ENCODE measurements at regions not wholly inside any gene's neighbourhood (a gene's known extent, or its start where the extent isn't known, plus 50 kb on each side); places are given as distances from the start of the nearest gene placed in this dataset.
"Not testable (repeated sequence)": the region's sequence is repeated elsewhere in the genome, so short reads cannot be mapped to it uniquely, and the experiment has no call there.

DNA sequence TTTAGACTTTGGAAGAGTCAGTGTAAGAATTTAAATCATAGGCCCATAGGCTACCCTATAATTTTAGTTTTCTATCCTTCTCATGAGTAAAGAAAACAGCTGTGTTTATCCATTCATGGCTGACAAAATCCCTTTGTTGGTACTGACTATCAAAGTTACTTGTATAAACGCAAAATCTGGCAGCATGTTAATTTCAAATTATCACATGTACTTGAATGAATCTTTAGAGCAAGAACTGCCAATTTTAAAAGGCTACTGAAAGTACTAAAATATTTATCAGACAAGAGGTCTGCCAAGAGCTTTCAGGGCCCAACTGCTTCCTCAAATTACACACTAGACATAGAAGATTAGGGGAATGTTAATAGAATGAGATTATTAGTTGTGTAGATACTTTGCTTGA, 66.6 kb downstream of the MYL12B start:
- DNase-seq (ENCODE audit: low read depth) = no peak

DNA sequence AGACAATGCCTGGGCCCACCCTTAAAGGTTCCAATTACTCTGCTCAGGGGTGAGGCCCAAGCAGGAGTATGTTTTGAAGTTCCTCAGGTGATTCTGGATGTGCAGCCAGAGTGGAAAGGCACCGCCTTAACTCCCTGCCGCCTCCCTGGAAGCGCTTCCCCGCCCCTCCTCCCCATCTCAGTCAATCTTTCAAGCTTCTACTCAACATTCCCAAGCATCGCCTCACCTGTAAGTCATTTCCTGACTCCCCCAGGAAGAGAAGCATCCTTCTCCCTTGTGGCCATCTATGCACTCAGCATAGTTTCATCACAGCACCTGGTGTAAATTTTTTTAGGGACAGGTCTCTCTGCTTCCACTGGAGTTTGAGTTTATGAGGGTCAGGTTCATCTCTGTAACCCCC, 67.5 kb downstream of the MYL12B start:
- DNase-seq (ENCODE audit: low read depth) = no peak

- DNase-seq (ENCODE audit: low read depth) = no peak
These were observed 67.9 kb downstream of the MYL12B start for GRCh38 chr18:3329872-3330271.

- no peak for DNase-seq (ENCODE audit: low read depth)
These were observed 68.7 kb downstream of the MYL12B start for GRCh38 chr18:3330622-3331021.

DNA sequence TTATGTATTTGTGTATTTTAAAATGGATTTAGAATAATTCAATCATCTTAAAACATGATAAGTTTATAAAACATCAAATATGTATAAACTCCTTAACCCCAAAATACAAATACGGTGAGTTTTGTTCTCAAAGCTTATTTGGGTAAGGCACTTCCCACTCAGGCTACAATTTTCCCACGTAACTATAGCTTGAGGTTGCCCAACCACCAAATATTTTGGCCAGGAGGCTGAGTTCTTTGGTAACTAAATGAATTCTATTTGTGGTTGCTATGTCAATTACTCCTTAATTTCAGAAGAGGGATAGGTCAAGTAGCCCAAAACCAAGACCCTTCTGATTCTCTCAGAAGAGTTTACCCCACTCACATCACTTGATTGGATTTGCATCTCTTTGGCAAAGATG, 70.4 kb downstream of the MYL12B start:
- no peak for DNase-seq (ENCODE audit: low read depth)

DNA sequence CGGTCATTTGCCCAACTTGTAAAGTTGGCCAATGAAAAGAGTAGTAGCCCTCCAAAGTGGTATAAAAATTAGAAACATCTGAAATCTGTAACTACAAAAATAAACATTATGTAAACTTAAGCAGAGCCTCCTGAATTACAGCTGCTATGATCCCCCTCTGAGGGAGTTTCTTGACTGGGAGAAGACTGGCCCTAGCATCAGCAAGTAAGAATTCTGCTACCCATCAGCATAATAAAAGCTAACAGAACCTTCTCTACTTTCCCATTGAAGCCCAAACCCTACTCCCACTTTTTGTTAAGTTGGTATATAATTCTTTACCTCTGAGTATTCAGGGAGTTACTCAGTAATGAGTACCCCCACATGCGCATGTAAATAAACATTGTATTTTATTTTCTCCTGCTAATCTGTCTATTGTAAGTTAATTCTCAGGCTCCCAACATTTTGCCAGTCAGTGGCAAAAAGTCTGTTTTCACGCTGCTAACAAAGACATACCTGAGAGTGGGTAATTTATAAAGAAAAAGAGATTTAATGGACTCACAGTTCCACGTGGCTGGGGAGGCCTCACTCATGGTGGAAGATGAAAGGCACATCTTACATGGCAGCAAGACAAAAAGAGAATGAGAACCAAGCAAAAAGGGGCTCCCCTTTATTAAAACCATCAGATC, 71.3 kb downstream of the MYL12B start:
- DNase-seq (ENCODE audit: low read depth) = no peak

GRCh38 chr18:3333721-3334386, 71.9 kb downstream of the MYL12B start:
- DNase-seq (ENCODE audit: low read depth) = no peak

- peak; percentile 51 for DNase-seq (ENCODE audit: low read depth)
These were observed 78.2 kb downstream of the MYL12B start for GRCh38 chr18:3340015-3340681.

- DNase-seq (ENCODE audit: low read depth) = peak; percentile 29
These were observed 78.8 kb downstream of the MYL12B start for GRCh38 chr18:3340682-3341097.

DNA sequence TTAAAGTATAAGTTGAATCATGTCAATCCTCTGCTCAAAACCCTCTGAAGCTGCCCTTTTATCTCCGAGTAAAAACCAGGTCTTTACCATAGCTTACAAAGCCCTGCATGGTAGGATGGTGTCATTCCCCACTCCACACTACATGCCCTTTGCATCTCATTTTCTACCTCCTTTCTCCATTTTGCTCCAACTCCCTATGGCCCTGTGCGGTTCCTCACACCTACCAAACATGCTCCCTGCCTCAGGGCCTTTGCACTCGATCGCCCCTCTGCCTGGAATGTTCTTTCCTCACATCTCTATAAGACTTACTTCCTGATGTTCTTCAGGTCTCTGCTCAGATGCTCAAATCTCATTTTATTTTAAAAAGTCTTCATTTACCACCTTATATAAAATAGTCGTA, 80.7 kb downstream of the MYL12B start:
- no peak for DNase-seq (ENCODE audit: low read depth)

GRCh38 chr18:3345452-3345851, 83.5 kb downstream of the MYL12B start:
- DNase-seq (ENCODE audit: low read depth) = no peak

DNA sequence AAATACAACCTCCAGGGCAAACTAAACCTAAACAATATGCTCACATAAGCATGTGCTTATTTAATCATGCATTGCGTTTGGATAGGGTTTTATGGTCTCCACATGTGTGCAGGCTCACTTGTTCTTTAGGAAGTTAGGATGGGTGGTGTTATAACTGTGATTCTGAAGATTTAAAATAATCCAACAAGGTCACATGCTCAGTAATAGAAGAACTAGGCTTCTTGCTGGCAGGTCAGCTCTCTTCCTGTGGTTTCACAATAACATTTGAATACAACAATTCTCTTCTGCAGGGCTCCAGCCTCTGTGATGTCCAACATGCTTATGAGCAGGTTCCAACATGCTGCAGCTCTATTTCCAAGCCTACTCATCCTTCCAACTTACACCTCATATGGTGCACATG, 84.0 kb downstream of the MYL12B start:
- DNase-seq (ENCODE audit: low read depth) = no peak

GRCh38 chr18:3346487-3346886, 84.6 kb downstream of the MYL12B start:
- no peak for DNase-seq (ENCODE audit: low read depth)

DNA sequence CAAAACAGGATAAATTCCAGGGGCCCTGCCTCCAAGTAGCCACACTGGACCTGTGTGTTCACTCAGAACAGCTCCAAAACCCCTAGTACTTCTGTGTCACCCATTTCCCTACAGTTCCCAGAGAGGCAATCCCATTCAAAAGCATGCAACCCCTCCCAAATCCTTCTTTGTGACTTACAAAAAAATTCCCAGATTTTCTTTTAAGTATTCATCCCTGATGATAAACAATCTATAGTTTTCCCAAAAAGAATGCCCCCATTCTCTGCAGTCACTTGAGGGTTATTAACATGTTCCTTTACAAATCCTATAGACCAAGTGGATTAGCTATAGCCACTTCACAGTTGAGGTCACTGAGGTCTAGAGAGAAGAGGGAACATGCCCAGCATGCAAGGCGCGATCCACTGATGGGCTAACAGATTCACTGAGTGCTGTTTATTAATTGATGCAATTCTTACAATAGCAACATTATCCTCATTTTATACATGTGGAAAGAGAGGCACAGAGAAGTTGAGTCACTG, 85.4 kb downstream of the MYL12B start:
- DNase-seq (ENCODE audit: low read depth) = no peak

GRCh38 chr18:3348176-3348575, 86.2 kb downstream of the MYL12B start:
- DNase-seq (ENCODE audit: low read depth) = no peak

- DNase-seq (ENCODE audit: low read depth) = not testable (repeated sequence)
These were observed 87.3 kb downstream of the MYL12B start for GRCh38 chr18:3349046-3349841.

DNA sequence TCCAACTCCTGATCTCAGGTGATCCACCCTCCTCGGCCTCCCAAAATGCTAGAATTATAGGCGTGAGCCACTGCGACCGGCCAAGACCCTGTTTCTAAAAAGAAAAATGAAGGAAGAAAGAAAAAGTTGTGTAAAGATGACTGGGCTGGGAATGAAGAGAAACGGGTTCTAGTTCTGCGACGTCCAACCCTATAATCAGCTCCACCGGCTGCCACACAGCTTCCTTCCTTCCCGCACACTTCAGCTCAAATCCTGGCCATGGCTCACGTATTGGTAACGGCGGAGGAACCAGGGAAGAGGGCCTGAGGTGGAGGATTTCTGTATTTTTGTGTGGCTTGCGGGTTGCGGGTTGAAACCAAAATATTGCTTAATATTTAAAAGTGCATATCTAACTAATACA, 88.1 kb downstream of the MYL12B start:
- DNase-seq (ENCODE audit: low read depth) = no peak

DNA sequence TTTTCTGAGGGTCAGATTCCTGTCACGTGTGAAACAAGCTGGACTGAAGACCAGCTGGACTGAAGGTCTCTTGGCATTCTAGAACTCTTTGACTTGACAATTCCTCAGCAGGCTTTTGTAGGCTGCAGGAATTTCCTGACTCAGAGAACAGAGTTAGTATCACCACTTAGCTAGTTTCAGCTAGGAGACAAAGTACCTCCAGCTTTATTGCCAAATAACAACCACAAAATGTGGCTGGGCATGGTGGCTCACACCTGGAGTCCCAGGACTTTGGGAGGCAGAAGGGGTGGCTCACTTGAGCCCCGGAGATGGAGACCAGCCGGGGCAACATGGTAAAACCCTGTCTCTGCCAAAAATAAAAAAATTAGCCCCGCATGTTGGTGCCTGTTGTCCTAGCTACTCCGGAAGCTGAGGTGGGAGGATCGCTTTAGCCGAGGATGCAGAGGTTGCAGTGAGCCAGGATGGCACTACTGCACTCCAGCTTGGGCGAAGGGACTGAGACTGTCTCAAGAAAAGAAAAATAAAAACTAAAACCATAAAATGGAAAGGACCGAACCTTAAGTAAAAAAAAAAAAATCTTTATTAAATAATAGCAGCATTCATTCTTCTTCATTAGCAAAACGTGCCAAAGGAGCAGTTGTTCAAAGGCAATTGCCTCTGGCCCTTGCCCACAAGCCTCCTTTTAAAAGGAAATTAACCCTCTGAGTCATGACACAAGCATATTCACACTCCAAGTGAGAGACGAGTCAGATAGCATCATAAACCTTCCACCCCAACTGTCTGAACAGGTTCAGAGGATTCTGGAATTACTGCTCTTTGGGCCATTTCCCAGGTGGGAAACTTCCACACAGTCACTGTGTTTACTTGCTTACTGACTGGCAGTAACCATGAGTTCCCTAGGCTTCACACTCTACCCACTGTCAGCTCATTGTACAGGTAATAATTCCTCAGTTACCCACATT, 88.9 kb downstream of the MYL12B start:
- peak; percentile 62 for DNase-seq (ENCODE audit: low read depth)

DNA sequence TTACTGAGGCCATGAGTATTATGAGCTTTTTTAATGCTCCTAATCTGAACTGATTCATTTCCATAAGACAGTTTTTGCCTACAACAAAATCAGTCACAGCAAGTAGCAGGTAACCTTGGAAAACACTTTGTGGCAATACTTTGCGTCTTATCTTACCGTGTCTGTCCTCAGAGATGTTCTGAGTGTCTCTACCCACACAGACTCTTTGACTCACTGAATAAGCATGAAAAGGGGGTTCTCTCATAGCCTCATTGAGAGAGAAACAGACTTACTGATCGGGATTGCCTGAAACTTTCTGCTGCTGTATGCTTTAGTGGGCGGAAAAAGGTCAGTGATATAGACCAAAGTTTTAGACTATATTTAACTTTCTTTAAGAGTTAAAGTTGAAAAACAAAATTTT, 92.6 kb downstream of the MYL12B start:
- DNase-seq (ENCODE audit: low read depth) = no peak

GRCh38 chr18:3356614-3357013, 93.4 kb upstream of the TGIF1 start:
- no peak for DNase-seq (ENCODE audit: low read depth)

DNA sequence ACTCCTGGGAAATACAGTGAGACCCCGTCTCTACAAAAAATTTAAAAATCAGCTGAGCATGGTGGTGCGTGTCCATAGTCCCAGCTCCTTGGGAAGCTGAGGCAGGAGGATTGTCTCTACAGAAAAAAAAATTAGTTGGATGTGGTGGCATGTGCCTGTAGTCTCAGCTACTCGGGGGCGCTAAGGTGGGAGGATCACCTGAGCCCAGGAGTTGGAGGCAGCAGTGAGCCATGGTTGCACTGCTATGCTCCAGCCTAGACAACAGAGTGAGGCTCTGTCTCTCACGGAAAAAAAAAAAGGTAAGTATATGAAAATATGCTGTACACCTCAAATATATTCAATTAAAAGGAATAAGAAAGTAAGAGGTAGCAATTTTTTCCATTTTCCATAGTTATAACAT, 92.5 kb upstream of the TGIF1 start:
- no peak for DNase-seq (ENCODE audit: low read depth)
